CD4-positive, alpha-beta T cell treated with Interleukin-15 for 1 hour (primary cell): ENCODE measurements at regions not wholly inside any gene's neighbourhood (a gene's known extent, or its start where the extent isn't known, plus 50 kb on each side); places are given as distances from the start of the nearest gene placed in this dataset.

Source experiments
- DNase-seq: peaks from one replicate; pipeline ENCODE4 v3.0.0-alpha.2; 2020

GRCh38 chr20:51867251-51867650, 64.9 kb upstream of the SALL4 start:
- DNase-seq = no peak

GRCh38 chr20:51864967-51865366, 62.6 kb upstream of the SALL4 start:
- DNase-seq = no peak

- no peak for DNase-seq
Observed at GRCh38 chr20:51862796-51863195, 60.5 kb upstream of the SALL4 start.

GRCh38 chr20:51861726-51862466, 59.6 kb upstream of the SALL4 start:
- no peak for DNase-seq

GRCh38 chr20:51860111-51860882, 58.0 kb upstream of the SALL4 start:
- DNase-seq = no peak

GRCh38 chr20:51856432-51856831, 54.1 kb upstream of the SALL4 start:
- DNase-seq = no peak

GRCh38 chr20:51854921-51855320, 52.6 kb upstream of the SALL4 start:
- DNase-seq = no peak
